Astrocyte of the cerebellum (primary cell): ENCODE measurements at regions not wholly inside any gene's neighbourhood (a gene's known extent, or its start where the extent isn't known, plus 50 kb on each side); places are given as distances from the start of the nearest gene placed in this dataset.
A peak's percentile ranks its signal among the peaks of the same experiment; 100 is the strongest.

Source experiments
- DNase-seq: peaks from one replicate; pipeline ENCODE4 v3.0.0-alpha.2; 2011; ENCODE audit warnings: low read depth
- H3K4me3 ChIP-seq: 2 replicates; pipeline ENCODE4 v1.5.1; 2011; ENCODE audit warnings: mild to moderate bottlenecking, low read depth, low read length, moderate library complexity
- CTCF ChIP-seq: IDR thresholded peaks from 2 replicates; pipeline ENCODE4 v1.5.1; 2012; ENCODE audit warnings: low read length, low read depth, moderate library complexity, mild to moderate bottlenecking; ENCODE audit errors: missing control alignments
- in situ Hi-C: cut with HindIII; loops from 2 replicates; pipeline ENCODE4 v1.10.0; 2017; ENCODE audit warnings: low sequenced_read_pairs

- TF ChIP-seq CTCF = no peak
- no peak for DNase-seq
- in situ Hi-C loops = no loop called here
- no peak overlapping the region for H3K4me3 ChIP-seq
These were observed 425.1 kb downstream of the FOXA2 start for GRCh38 chr20:22159276-22159675.

DNA sequence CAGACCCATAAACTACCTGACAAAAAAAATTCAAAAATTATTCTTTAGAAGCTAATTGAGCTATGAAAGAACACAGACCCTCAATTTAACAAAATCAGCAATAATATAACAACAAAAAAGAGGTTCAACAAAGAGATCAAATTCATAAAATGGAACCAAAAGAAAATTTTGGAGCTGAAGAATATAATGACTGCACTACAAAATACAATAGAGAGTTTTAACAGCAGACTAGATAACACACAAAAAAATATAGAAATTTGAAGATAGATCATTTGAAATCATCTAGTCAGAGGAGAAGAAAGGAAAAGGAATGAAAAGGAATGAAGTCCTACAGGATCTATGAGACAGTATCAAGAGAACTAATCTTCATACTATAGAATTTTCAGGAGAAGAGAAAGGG lies 422.1 kb downstream of the PAX1 start:
- in situ Hi-C loops = no loop called here
- no peak overlapping the region for H3K4me3 ChIP-seq
- no peak for DNase-seq
- no peak for TF ChIP-seq CTCF

- TF ChIP-seq CTCF = peak; percentile 38
- in situ Hi-C loops = no loop called here
- DNase-seq = peak; percentile 26
- H3K4me3 ChIP-seq = no peak overlapping the region
These were observed 401.0 kb downstream of the PAX1 start for GRCh38 chr20:22106308-22106938.

DNA sequence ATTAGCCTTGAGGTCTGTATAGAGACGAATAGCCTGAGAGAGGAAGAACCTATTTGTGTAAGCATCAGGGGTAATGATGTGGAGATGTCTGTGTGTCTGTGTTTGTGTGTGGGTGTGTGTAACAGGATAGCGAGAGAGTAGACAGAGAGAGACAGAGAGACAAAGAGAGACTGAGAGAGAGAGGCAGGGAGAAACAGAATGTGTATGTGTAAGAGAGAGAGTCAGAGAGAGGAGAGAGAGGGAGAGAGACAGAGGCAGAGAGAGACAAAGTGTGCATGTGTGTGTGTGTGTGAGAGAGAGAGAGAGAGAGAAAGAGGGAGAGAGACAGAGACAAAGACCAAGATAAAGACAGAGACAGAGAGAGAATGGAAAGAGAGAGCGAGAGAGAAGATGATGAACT lies 396.1 kb downstream of the PAX1 start:
- no peak overlapping the region for H3K4me3 ChIP-seq
- in situ Hi-C loops = no loop called here
- no peak for DNase-seq
- TF ChIP-seq CTCF = no peak

- DNase-seq = no peak
- in situ Hi-C loops = no loop called here
- no peak overlapping the region for H3K4me3 ChIP-seq
- no peak for TF ChIP-seq CTCF
These were observed 395.2 kb downstream of the PAX1 start for GRCh38 chr20:22100686-22101085.

GRCh38 chr20:22099348-22099747 lies 393.9 kb downstream of the PAX1 start:
- DNase-seq = no peak
- no peak for TF ChIP-seq CTCF
- in situ Hi-C loops = no loop called here
- H3K4me3 ChIP-seq = no peak overlapping the region

GRCh38 chr20:22098511-22098910 lies 393.0 kb downstream of the PAX1 start:
- no peak for TF ChIP-seq CTCF
- no peak overlapping the region for H3K4me3 ChIP-seq
- DNase-seq = no peak
- in situ Hi-C loops = no loop called here
